IPS-20b (cell line): ENCODE measurements at regions not wholly inside any gene's neighbourhood (a gene's known extent, or its start where the extent isn't known, plus 50 kb on each side); places are given as distances from the start of the nearest gene placed in this dataset.
"Not testable (repeated sequence)": the region's sequence is repeated elsewhere in the genome, so short reads cannot be mapped to it uniquely, and the experiment has no call there.

Experiments
- H3K27ac ChIP-seq: one replicate; pipeline ENCODE4 v1.5.1; 2013; ENCODE audit warnings: low read length
- H3K27me3 ChIP-seq: 2 replicates; pipeline ENCODE4 v1.6.1; 2013; ENCODE audit warnings: mild to moderate bottlenecking, low read length, inconsistent platforms; ENCODE audit not compliant: insufficient read depth
- H3K36me3 ChIP-seq: 2 replicates; pipeline ENCODE4 v1.6.1; 2013; ENCODE audit warnings: low read depth, mild to moderate bottlenecking, inconsistent platforms, low read length, moderate library complexity; ENCODE audit not compliant: insufficient read depth
- H3K4me1 ChIP-seq: 2 replicates; pipeline ENCODE4 v1.6.1; 2013; ENCODE audit warnings: mild to moderate bottlenecking, control low read depth, inconsistent platforms, low read length, moderate library complexity; ENCODE audit not compliant: insufficient read depth
- H3K4me3 ChIP-seq: 2 replicates; pipeline ENCODE4 v1.5.1; 2013; ENCODE audit warnings: mild to moderate bottlenecking, low read length, inconsistent platforms
- H3K9ac ChIP-seq: 2 replicates; pipeline ENCODE4 v1.6.1; 2013; ENCODE audit warnings: low read depth, mild to moderate bottlenecking, inconsistent platforms, low read length, moderate library complexity
- H3K9me3 ChIP-seq: 2 replicates; pipeline ENCODE4 v1.6.1; 2013; ENCODE audit warnings: mild to moderate bottlenecking, low read depth, low read length, inconsistent platforms; ENCODE audit not compliant: insufficient read depth

- Histone ChIP-seq H3K36me3 (no peaks in the 10 kb centered on the region), H3K27me3 (no peaks in the 10 kb centered on the region), H3K4me3 (no peak overlapping the region)
These were observed 150.0 kb upstream of the CHL1 start for GRCh38 chr3:46576-46975.

GRCh38 chr3:53441-53840 is 143.1 kb upstream of the CHL1 start:
- H3K9ac ChIP-seq, H3K27me3 ChIP-seq, H3K36me3 ChIP-seq, H3K4me1 ChIP-seq, H3K9me3 ChIP-seq, H3K27ac ChIP-seq, H3K4me3 ChIP-seq: not testable (repeated sequence)

More at GRCh38 chr3:46576-46975, 150.0 kb upstream of the CHL1 start:
- Histone ChIP-seq H3K4me1 (no peaks in the 10 kb centered on the region), H3K27ac (no peak overlapping the region), H3K9me3 (peaks cover 1% of the 10 kb centered on the region; the same call in 1 of the 2 replicates), H3K9ac (no peak overlapping the region)

GRCh38 chr3:54240-54639 is 142.3 kb upstream of the CHL1 start:
- no peak overlapping the region for H3K9ac ChIP-seq
- H3K4me1 ChIP-seq = no peaks in the 10 kb centered on the region
- no peaks in the 10 kb centered on the region for H3K27me3 ChIP-seq
- H3K36me3 ChIP-seq = no peaks in the 10 kb centered on the region
- H3K9me3 ChIP-seq = peaks cover 3% of the 10 kb centered on the region; the same call in 1 of the 2 replicates
- no peak overlapping the region for H3K4me3 ChIP-seq
- no peak overlapping the region for H3K27ac ChIP-seq

- Histone ChIP-seq H3K9ac (no peak overlapping the region), H3K27ac (no peak overlapping the region), H3K9me3 (peaks cover under 1% of the 10 kb centered on the region; the same call in 1 of the 2 replicates), H3K36me3 (no peaks in the 10 kb centered on the region), H3K4me3 (no peak overlapping the region), H3K27me3 (no peaks in the 10 kb centered on the region), H3K4me1 (no peaks in the 10 kb centered on the region)
These were observed 139.9 kb upstream of the CHL1 start for GRCh38 chr3:56672-57071.

GRCh38 chr3:59854-60253 is 136.7 kb upstream of the CHL1 start:
- Histone ChIP-seq H3K27me3 (no peaks in the 10 kb centered on the region), H3K36me3 (no peaks in the 10 kb centered on the region), H3K4me3 (no peak overlapping the region), H3K27ac (no peak overlapping the region), H3K4me1 (peaks cover 6% of the 10 kb centered on the region; the same call in 1 of the 2 replicates), H3K9me3 (no peaks in the 10 kb centered on the region), H3K9ac (no peak overlapping the region)

GRCh38 chr3:63095-63765 is 133.3 kb upstream of the CHL1 start:
- H3K27ac ChIP-seq = no peak overlapping the region
- no peaks in the 10 kb centered on the region for H3K9me3 ChIP-seq
- H3K36me3 ChIP-seq = no peaks in the 10 kb centered on the region
- peaks cover 6% of the 10 kb centered on the region; the same call in 1 of the 2 replicates for H3K4me1 ChIP-seq
- H3K27me3 ChIP-seq = no peaks in the 10 kb centered on the region
- H3K4me3 ChIP-seq = no peak overlapping the region
- H3K9ac ChIP-seq = no peak overlapping the region

- no peaks in the 10 kb centered on the region for H3K27me3 ChIP-seq
- H3K4me3 ChIP-seq = no peak overlapping the region
- no peaks in the 10 kb centered on the region for H3K9me3 ChIP-seq
- H3K4me1 ChIP-seq = peaks cover 11% of the 10 kb centered on the region; the same call in 1 of the 2 replicates
- H3K9ac ChIP-seq = no peak overlapping the region
- no peak overlapping the region for H3K27ac ChIP-seq
- H3K36me3 ChIP-seq = no peaks in the 10 kb centered on the region
These were observed 126.9 kb upstream of the CHL1 start for GRCh38 chr3:69690-70089.

GRCh38 chr3:72776-73175 is 123.8 kb upstream of the CHL1 start:
- peak overlapping the region; percentile 10; the same call in 1 of the 2 replicates for H3K9ac ChIP-seq
- H3K9me3 ChIP-seq = no peaks in the 10 kb centered on the region
- no peak overlapping the region for H3K4me3 ChIP-seq
- H3K27me3 ChIP-seq = no peaks in the 10 kb centered on the region
- H3K4me1 ChIP-seq = peaks cover 11% of the 10 kb centered on the region; the same call in 1 of the 2 replicates
- H3K27ac ChIP-seq = no peak overlapping the region
- H3K36me3 ChIP-seq = no peaks in the 10 kb centered on the region

GRCh38 chr3:73271-73670 is 123.3 kb upstream of the CHL1 start:
- no peaks in the 10 kb centered on the region for H3K9me3 ChIP-seq
- no peak overlapping the region for H3K27ac ChIP-seq
- no peaks in the 10 kb centered on the region for H3K27me3 ChIP-seq
- peaks cover 11% of the 10 kb centered on the region; the same call in 1 of the 2 replicates for H3K4me1 ChIP-seq
- H3K9ac ChIP-seq = peak overlapping the region; percentile 10; the same call in 1 of the 2 replicates
- H3K4me3 ChIP-seq = peak overlapping the region; percentile 32; the same call in 1 of the 2 replicates
- H3K36me3 ChIP-seq = no peaks in the 10 kb centered on the region

- Histone ChIP-seq H3K27me3 (no peaks in the 10 kb centered on the region), H3K27ac (no peak overlapping the region), H3K4me1 (peaks cover 11% of the 10 kb centered on the region; the same call in 1 of the 2 replicates)
These were observed 121.8 kb upstream of the CHL1 start for GRCh38 chr3:74676-75243.

GRCh38 chr3:75260-75659 is 121.3 kb upstream of the CHL1 start:
- Histone ChIP-seq H3K9ac (no peak overlapping the region), H3K36me3 (no peaks in the 10 kb centered on the region), H3K4me1 (peaks cover 11% of the 10 kb centered on the region; the same call in 1 of the 2 replicates), H3K27me3 (no peaks in the 10 kb centered on the region), H3K27ac (no peak overlapping the region), H3K9me3 (no peaks in the 10 kb centered on the region), H3K4me3 (no peak overlapping the region)

More at GRCh38 chr3:74676-75243, 121.8 kb upstream of the CHL1 start:
- Histone ChIP-seq H3K36me3 (no peaks in the 10 kb centered on the region), H3K4me3 (no peak overlapping the region), H3K9ac (no peak overlapping the region), H3K9me3 (no peaks in the 10 kb centered on the region)

GRCh38 chr3:79542-79941 is 117.0 kb upstream of the CHL1 start:
- H3K36me3 ChIP-seq = no peaks in the 10 kb centered on the region
- H3K4me1 ChIP-seq = no peaks in the 10 kb centered on the region
- H3K27ac ChIP-seq = no peak overlapping the region
- H3K27me3 ChIP-seq = no peaks in the 10 kb centered on the region
- no peak overlapping the region for H3K9ac ChIP-seq
- no peak overlapping the region for H3K4me3 ChIP-seq
- H3K9me3 ChIP-seq = no peaks in the 10 kb centered on the region
